ENCODE measurements at regions not wholly inside any gene's neighbourhood (a gene's known extent, or its start where the extent isn't known, plus 50 kb on each side); places are given as distances from the start of the nearest gene placed in this dataset.

DNA sequence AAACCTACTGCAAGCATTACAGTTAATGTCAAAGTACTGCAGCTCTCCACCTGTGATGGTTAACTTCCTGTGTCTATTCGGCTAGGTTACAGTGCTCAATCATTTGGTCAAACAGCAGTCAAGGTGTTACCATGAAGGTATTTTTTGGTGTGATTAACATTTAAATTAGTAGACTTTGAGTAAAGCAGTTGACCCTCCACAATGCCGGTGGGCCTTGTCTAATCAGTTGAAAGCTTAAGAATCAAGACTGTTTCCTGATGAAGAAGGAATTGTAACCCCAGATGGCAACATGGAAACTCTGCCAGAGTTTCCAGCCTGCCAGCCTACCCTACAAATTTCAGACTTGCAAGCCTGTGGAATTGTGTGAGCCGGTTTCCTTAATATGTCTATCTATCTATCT, 683.9 kb downstream of the BRD1 start:
- no peak for TF ChIP-seq GATA2 (IDR thresholded peaks at IDR 0.05; ENCODE audit: low read depth, low read length)
- no peak for TF ChIP-seq GATA3 (IDR thresholded peaks at IDR 0.05; ENCODE audit: low read depth, low read length)

DNA sequence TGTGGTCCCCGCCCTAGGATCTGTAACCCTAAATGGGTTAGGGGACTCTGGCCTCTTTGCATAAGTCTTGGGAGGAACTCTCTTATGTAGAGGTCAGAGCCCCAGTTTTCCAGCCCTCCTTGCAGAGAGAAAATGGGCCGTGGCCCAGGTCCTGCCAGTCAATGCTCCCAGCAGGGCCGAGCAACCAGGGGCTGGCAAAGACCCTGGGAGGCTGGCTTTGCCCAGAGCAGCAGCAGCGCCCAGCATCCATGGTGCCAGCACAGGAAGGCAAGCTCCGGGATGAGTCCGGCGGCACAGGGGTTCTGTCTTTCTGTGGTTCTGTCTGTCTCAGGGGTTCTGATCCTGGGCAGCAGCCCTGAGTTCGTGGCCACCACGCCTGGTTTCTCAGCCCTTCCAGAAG, 684.8 kb downstream of the BRD1 start:
- TF ChIP-seq GATA2 (IDR thresholded peaks at IDR 0.05; ENCODE audit: low read depth, low read length) (no peak), GATA3 (IDR thresholded peaks at IDR 0.05; ENCODE audit: low read depth, low read length) (no peak)

DNA sequence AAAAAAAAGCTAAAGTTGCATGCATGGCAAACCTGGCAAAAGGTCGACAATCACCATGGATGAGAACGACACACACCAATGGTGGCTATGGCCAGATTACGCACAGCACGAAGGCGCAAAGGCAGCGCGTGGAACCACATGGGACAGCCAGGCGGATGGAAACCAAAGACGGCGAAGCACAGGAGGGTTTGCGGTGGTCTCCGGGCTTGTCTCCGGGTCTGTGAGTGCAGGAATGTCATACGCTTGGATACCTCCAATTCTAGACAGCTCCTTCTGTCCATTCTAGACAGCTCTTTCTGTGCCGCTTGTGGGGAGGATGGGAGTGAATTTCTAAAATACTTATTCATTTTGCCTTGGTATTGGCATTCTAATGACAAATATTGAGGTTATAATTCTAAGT, 685.4 kb downstream of the BRD1 start:
- TF ChIP-seq GATA2 (IDR thresholded peaks at IDR 0.05; ENCODE audit: low read depth, low read length), result no peak
- TF ChIP-seq GATA3 (IDR thresholded peaks at IDR 0.05; ENCODE audit: low read depth, low read length), result no peak

DNA sequence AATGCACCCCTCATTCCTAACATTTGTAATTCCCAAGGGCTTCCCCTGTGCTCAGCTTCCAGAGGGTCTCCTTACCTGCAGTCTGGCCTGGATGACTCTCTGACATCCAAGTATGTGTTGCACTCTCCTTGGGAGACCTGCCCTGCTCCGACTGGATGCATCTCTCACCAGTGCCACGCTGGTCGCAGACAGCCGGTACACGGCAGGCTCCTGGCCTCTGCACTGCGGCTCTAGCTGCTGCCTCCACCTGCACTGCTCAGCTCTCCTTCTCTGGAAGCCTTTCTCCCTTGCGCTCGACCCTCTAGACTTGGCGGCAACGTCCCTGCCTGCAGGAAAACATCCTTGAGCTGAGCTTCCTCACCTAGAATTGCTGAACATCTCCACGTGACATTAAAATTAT, 685.9 kb downstream of the BRD1 start:
- TF ChIP-seq GATA2 (IDR thresholded peaks at IDR 0.05; ENCODE audit: low read depth, low read length) (no peak), GATA3 (IDR thresholded peaks at IDR 0.05; ENCODE audit: low read depth, low read length) (no peak)

DNA sequence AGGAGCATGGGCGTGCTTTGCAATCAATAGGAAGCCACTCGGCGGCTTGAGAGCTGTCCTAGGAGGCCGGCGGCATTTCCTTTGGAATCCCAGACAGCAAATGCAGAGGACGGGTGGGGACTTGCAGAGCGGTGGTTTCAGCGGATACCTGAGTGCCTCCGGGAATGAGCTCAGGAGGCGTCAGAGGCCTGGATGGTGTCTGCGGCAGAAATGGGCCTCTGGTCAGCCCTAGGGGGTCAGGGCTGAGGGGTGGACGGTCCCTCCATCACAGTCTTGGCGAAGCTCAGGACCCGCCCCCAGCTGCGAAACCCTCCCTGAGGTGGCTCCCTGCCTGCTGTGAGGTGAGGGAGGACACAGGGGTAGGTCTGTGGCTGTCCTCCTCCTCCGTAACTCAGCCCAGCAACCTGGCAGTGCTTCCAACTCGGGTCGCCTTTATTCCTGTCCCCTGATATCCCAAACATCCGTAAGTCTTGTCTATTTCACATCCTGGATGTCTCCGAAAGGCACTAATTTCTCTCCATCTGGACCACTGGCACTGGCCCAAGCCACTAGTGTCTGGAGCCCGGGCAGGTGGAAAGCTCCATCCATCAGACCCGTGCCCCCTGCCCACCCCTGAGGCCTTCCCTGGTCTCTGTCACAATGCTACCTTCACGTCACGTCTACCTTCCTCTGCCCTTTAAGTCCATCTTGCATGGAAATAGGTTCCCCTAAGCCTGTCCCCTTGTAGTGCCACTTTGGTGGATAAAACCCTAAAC, 686.6 kb downstream of the BRD1 start:
- no peak for TF ChIP-seq GATA2 (IDR thresholded peaks at IDR 0.05; ENCODE audit: low read depth, low read length)

DNA sequence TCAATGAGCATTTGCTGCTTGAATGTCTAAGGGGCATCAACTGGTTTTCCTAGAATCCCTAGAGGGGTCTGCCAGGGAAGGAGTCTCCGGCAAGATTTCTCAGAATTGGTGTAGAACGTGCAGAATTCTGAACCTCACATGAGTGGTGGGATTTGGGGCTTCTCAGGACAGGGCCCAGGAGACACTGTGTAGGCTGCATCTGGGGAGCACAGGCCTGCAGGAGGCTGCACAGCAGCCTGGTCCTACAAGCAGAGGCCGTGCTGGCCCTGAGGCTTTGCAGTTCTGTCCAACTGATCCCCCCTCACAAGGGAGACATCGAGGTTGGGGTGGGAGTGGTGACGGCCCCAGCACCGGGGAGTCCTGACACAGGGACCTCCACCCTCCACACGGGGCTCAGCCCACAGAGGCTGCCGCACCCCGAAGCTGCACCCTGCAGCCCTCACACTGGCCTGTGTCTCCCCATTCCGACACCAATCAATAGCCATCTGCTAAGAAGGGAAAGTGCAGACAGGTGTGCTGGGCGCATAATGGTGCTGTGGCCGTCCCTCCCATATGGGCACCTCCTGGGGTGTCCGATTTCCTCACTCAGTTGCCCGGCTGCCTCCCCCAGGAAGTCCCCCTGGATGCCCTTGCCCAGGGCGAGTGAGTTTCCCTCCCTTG, 688.1 kb downstream of the BRD1 start:
- TF ChIP-seq GATA3 (IDR thresholded peaks at IDR 0.05; ENCODE audit: low read depth, low read length) (no peak), GATA2 (IDR thresholded peaks at IDR 0.05; ENCODE audit: low read depth, low read length) (no peak)

DNA sequence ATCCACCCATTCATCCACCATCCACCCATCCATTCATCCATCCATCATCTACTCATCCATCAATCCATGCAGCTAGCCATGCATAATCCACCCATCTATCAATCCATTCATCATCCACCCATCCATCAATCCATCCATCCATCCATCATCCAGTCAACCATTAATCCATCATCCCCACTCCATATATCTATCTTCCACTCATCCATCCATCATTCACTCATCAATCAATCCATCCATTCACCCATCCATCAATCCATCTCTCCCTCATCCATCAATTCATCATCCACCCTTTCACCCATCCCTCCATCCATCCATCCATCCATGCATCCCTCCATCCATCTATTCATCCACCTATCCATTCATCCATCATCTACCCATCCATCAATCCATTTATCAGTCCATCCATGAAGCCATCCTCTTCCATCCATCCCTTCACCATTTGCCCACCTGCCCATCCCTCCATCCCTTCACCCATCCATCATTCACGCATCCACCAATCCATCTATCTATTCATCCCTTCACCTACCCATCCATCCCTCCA, 689.4 kb downstream of the BRD1 start:
- TF ChIP-seq GATA2 (IDR thresholded peaks at IDR 0.05; ENCODE audit: low read depth, low read length), result no peak
- no peak for TF ChIP-seq GATA3 (IDR thresholded peaks at IDR 0.05; ENCODE audit: low read depth, low read length)

DNA sequence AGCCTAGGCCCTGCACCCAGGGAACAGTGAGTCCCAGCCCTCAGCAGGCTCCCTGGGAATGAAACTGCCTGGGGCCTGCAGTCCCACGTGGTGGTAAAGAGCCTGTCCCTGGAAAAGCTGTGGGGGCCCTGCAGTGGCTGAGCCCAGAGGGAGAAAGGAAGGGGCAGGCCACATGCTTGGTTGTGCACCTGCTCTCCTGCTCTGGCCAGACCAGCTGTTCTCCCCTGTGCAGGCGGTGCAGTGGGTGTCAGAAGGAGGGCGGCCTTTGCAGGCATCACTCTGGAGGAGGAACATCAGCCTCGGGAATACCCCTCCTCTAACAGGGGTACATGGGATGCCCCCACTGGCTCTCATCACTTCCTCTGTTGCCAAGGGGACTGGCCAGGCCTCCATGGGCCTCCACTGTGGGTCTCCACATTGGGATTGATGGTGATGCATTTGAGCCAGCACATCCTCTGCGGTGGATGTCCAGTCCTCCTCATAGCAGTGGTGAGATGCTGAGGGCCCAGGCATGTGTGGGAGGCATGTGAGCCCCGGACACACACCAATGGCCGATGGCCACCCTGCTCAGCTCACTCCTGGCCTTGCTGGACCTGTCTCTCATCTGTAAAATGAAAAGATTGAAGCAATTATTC, 690.4 kb downstream of the BRD1 start:
- no peak for TF ChIP-seq GATA2 (IDR thresholded peaks at IDR 0.05; ENCODE audit: low read depth, low read length)
- TF ChIP-seq GATA3 (IDR thresholded peaks at IDR 0.05; ENCODE audit: low read depth, low read length), result no peak

DNA sequence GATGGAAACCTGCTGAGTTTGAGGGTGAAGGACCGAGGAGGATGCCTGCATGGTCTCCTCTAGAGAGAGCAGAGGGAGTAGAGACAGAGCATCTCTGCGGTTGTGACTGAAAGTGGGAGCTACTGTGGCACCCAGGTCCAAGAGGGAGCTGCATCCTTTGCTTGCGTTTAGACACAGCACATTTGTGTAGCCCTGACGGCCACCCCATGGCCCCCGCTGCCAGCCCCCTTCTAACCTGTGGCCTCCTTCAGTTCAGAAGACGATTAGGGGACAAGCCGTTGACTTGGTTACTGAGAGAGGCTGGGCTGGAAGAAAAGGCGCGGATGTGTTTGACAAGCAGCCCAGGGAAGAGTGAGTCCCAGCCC, 690.9 kb downstream of the BRD1 start:
- no peak for TF ChIP-seq GATA3 (IDR thresholded peaks at IDR 0.05; ENCODE audit: low read depth, low read length)
- no peak for TF ChIP-seq GATA2 (IDR thresholded peaks at IDR 0.05; ENCODE audit: low read depth, low read length)

DNA sequence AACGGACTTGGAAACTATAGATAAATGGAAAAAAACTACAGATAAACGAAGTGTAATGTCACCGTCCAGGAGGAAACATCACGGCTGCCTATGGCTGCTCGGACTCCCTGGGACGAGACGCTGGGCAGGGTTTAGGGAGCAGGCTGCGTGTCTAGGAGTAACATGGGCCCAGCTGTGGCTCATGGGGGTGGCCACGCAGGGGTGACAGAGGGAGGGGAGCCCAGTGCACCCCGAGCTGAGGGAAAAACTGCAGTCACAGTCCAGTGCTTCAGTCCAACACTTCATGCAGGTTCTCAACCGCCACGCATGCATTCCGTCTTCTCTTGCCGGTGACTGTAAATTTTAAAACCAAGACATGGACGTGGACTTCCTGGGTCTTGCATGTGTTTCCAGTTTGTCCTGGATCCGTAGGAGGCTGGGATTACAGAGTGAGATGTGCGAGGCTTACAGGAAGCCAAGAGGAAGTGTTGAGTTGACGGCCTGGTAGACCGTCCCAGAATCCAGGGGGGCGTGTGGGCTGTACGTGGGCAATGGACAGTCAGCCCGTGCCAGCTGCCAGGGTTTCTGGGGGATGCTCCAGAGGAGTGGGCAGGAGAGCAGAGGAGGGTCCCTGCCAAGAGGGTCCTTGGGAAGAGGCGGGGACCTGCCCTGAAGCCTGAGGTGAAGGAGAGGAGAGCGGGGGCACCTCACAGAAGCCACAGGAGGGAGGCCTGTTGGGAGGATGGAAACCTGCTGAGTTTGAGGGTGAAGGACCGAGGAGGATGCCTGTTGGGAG, 691.4 kb downstream of the BRD1 start:
- TF ChIP-seq GATA3 (IDR thresholded peaks at IDR 0.05; ENCODE audit: low read depth, low read length) (no peak), GATA2 (IDR thresholded peaks at IDR 0.05; ENCODE audit: low read depth, low read length) (no peak)

DNA sequence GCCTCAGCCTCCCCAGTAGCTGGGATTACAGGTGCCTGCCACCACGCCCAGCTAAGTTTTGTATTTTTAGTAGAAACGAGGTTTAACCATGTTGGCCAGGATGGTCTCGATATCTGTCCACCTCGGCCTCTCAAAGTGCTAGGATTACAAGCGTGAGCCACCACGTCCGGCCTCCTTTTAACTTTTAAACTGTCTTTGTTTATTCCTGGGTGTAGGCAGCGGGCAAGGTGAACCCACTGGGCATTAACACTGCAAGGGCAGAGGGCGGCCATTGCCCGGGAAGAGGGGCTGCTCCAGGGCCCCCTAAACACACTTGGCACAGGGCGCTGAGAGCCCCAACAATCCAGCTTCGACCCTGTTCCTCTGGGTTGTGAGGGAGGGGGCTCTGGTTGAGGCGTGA, 693.6 kb downstream of the BRD1 start:
- TF ChIP-seq GATA2 (IDR thresholded peaks at IDR 0.05; ENCODE audit: low read depth, low read length) (no peak), GATA3 (IDR thresholded peaks at IDR 0.05; ENCODE audit: low read depth, low read length) (no peak)

DNA sequence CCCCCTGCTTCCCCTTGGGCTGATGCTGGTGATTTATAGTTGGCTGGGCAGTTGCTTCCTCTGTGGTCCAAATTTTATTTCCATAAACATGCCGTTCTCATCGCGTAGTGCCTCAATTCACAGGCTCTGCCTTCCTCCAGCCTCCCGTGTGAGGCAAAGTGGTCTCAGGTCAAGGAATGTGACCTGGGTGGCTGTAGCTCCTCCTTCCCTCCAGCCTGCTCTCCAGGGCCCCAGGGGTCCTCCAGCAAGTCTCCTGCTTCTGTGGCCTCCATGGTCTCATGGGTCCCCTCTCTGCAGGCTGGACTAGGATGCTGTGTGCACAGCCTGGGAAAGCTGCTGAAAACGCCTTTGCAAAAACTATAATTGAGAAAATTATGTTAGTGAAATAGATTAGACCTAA, 694.1 kb downstream of the BRD1 start:
- TF ChIP-seq GATA2 (IDR thresholded peaks at IDR 0.05; ENCODE audit: low read depth, low read length) (no peak), GATA3 (IDR thresholded peaks at IDR 0.05; ENCODE audit: low read depth, low read length) (no peak)

DNA sequence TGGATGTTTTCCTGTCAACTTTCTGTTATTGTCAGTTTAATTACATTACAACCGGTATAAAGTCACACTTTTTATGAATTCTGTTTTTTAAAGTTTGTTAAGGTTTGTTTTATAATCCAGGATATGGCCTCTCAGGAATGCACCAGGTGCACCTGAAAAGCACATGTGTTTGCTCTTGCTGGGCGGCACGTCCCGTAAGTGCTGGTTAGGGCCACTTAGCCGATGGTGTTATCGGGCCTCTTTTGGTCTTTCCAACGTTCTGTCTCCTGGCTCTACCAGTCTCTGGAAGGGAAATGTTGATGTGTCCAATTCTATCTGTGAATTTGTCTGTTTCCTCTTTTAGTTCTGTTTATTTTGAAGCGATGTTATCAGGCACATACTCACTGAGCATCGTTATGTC, 695.7 kb downstream of the BRD1 start:
- TF ChIP-seq GATA3 (IDR thresholded peaks at IDR 0.05; ENCODE audit: low read depth, low read length) (no peak), GATA2 (IDR thresholded peaks at IDR 0.05; ENCODE audit: low read depth, low read length) (no peak)

DNA sequence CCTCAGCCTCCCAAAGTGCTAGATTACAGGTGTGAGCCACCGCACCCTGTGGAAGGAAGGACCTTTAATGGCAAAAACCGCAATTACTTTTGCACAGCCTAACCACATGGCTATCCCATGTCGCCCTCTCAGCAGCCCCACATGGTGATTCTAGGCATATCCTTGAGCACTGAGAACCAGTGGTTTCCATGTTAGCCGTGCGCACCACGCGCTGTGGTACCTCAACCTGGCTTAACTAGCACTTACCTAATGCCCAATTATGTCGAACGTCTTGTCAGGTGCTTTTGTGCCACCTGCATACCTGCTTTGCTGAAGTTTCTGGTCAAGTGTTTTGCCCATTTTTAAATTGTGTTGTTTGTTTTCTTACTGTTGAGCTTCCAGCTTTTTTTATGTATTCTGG, 697.9 kb downstream of the BRD1 start:
- TF ChIP-seq GATA3 (IDR thresholded peaks at IDR 0.05; ENCODE audit: low read depth, low read length) (no peak), GATA2 (IDR thresholded peaks at IDR 0.05; ENCODE audit: low read depth, low read length) (no peak)
